Skin epidermis (tissue), 12 donors: ENCODE measurements at regions not wholly inside any gene's neighbourhood (a gene's known extent, or its start where the extent isn't known, plus 50 kb on each side); places are given as distances from the start of the nearest gene placed in this dataset.

Experiments
- H3K27ac ChIP-seq, 21 experiments: fragments of 200-600 bp; sonication (generic) in 11 of 21; one replicate each; pipeline ENCODE4 v1.5.0; 2020; ENCODE audit warnings: mild to moderate bottlenecking in 3 of 21, inconsistent platforms in 2 of 21, moderate library complexity in 2 of 21
- H3K4me3 ChIP-seq, 7 experiments: fragments of 200-600 bp; sonication (generic) in 2 of 7; one replicate each; pipeline ENCODE4 v1.5.0; 2020; ENCODE audit warnings: inconsistent platforms in 2 of 7, mild to moderate bottlenecking in 2 of 7, moderate library complexity in 1 of 7

DNA sequence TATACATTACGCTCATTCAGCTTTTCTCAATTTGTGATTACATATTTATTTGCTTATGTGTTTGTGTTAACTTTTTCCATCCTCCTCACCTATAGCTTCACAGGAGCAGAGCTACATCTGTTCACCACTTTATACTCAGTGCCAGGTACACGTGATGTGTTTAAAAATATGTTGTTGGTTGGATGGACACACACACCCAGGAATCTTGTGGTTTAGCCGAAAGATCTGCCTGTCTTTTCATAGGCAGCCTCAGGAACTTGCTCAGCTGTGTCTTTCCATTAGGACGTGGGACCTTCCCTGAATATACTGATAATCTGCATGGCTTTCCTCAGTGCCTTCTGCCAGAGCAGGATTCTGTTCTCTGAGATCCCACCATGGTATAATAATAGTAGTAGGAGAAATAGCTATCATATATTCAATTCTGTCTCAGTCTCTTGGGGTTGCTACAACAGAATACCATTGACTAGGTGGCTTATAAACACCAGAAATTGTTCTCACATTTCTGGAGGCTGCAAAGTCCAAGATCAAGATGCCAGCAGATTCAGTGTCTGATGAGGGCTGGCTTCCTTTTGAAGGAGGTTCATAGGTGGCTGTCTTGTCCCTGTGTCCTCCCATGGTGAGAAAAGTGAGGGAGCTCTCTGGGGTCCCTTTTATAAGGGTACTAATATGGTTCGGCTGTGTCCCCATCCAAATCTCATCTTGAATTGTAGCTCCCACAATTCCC lies 50.0 kb upstream of the SOD3 start:
- Histone ChIP-seq H3K4me3 (no peak overlapping the region), H3K27ac (no peak overlapping the region)
